Right lobe of liver (tissue), 6 donors: ENCODE measurements at regions not wholly inside any gene's neighbourhood (a gene's known extent, or its start where the extent isn't known, plus 50 kb on each side); places are given as distances from the start of the nearest gene placed in this dataset.

ENCODE experiments used
- ATAC-seq, 4 donors: fragments of 200-7000 bp; cut with Tn5 transposase; one replicate each; pipeline ENCODE4 v1.9.1; 2020; ENCODE audit warnings: mild to moderate bottlenecking in 4 of 4, moderate library complexity in 4 of 4
- DNase-seq, 3 donors: peaks; one replicate each; pipeline ENCODE4 v3.0.0-alpha.2; 2020
- H3K27ac ChIP-seq, 3 donors: fragments of 200-600 bp; one replicate each; pipeline ENCODE4 v1.8.0; 2022
- H3K27me3 ChIP-seq, 2 donors: fragments of 200-600 bp; one replicate each; pipeline ENCODE4 v1.8.0; 2022
- H3K36me3 ChIP-seq, 4 donors: fragments of 200-600 bp; sonication (generic) in 1 of 4; one replicate each; pipeline versions ENCODE4 v1.5.1 to v1.8.0; 2017 to 2022; ENCODE audit warnings: control low read depth in 1 of 4
- H3K4me1 ChIP-seq, 4 donors: fragments of 200-600 bp; sonication (generic) in 1 of 4; one replicate each; pipeline versions ENCODE4 v1.5.1 to v1.8.0; 2017 to 2022; ENCODE audit warnings: control low read depth in 1 of 4
- H3K4me3 ChIP-seq, 3 donors: fragments of 200-600 bp; one replicate each; pipeline ENCODE4 v1.8.0; 2022
- H3K9me3 ChIP-seq, 4 donors: fragments of 200-600 bp; sonication (generic) in 1 of 4; one replicate each; pipeline versions ENCODE4 v1.5.1 to v1.8.0; 2017 to 2022; ENCODE audit warnings: control low read depth in 1 of 4
- CTCF ChIP-seq, 4 donors: fragments of 200-600 bp in 3 of 4; fragments of 450-650 bp in 1 of 4; IDR thresholded peaks; one replicate each; pipeline versions ENCODE4 v1.5.1 to v1.8.0; 2016 to 2022; ENCODE audit warnings: antibody characterized with exemption in 4 of 4, mild to moderate bottlenecking in 2 of 4
- POLR2A ChIP-seq: fragments of 450-650 bp; IDR thresholded peaks from one replicate; pipeline ENCODE4 v1.6.1; 2017; ENCODE audit warnings: antibody characterized with exemption, mild to moderate bottlenecking
- WGBS: methylation state at CpG from one replicate; pipeline ENCODE4 v1.1.6; 2018; ENCODE audit warnings: low coverage, low lambda C conversion rate; ENCODE audit not compliant: insufficient coverage; ENCODE audit errors: missing lambda C conversion rate; 5-methylcytosine and 5-hydroxymethylcytosine counted together
- intact Hi-C, 2 donors: fragments of 100-400 bp; cut with DNase I; formaldehyde crosslinking; loops; one replicate each; pipeline versions ENCODE4 v1.11.2 to v1.14.1; 2022
- donor health status: DM: no; HTN: yes; CAD: no.
- donor health status: DM: no; HTN: no; CAD: no.
- donor health status: DM: no; HTN: no; CAD: no.
- donor health status: DM: no; HTN: yes; CAD: no.
- donor health status: DM: no; HTN: yes; CAD: no.

GRCh38 chr10:31157123-31158010 is 125.7 kb upstream of the ZNF438 start:
- Histone ChIP-seq H3K36me3 (no peaks in the 10 kb centered on the region), H3K27ac (no peak overlapping the region), H3K4me3 (no peak overlapping the region), H3K4me1 (no peaks in the 10 kb centered on the region), H3K9me3 (no peaks in the 10 kb centered on the region), H3K27me3 (no peaks in the 10 kb centered on the region)
- intact Hi-C loops: no loop called here
- ATAC-seq (no peak), DNase-seq (no peak)
- TF ChIP-seq POLR2A (no peak), CTCF (IDR thresholded peaks at IDR 0.05) (no peak)
- 45% methylated on average over 9 of the region's 19 CpGs for WGBS

GRCh38 chr10:31158011-31158658 is 126.5 kb upstream of the ZNF438 start:
- TF ChIP-seq CTCF (IDR thresholded peaks at IDR 0.05) (no peak), POLR2A (no peak)
- H3K4me3 ChIP-seq: no peak overlapping the region
- no peaks in the 10 kb centered on the region for H3K27me3 ChIP-seq
- H3K27ac ChIP-seq: no peak overlapping the region
- H3K9me3 ChIP-seq: no peaks in the 10 kb centered on the region
- no peaks in the 10 kb centered on the region for H3K36me3 ChIP-seq
- no peak for DNase-seq
- intact Hi-C loops: no loop called here
- H3K4me1 ChIP-seq: no peaks in the 10 kb centered on the region
- ATAC-seq: no peak
- WGBS: 60% methylated on average over 9 of the region's 9 CpGs

- no peaks in the 10 kb centered on the region for H3K36me3 ChIP-seq
- WGBS: 74% methylated on average over 3 of the region's 3 CpGs
- DNase-seq (no peak), ATAC-seq (no peak)
- H3K27ac ChIP-seq: no peak overlapping the region
- no peaks in the 10 kb centered on the region for H3K27me3 ChIP-seq
- H3K9me3 ChIP-seq: no peaks in the 10 kb centered on the region
- H3K4me1 ChIP-seq: no peaks in the 10 kb centered on the region
- intact Hi-C loops: no loop called here
- TF ChIP-seq CTCF (IDR thresholded peaks at IDR 0.05): no peak
- no peak for TF ChIP-seq POLR2A
- no peak overlapping the region for H3K4me3 ChIP-seq
Observed at GRCh38 chr10:31166606-31167005, 134.9 kb upstream of the ZNF438 start.

GRCh38 chr10:31170636-31171035 is 139.0 kb upstream of the ZNF438 start:
- 58% methylated on average over 2 of the region's 4 CpGs for WGBS
- no peaks in the 10 kb centered on the region for H3K4me1 ChIP-seq
- no peak for ATAC-seq
- H3K27ac ChIP-seq: no peak overlapping the region
- DNase-seq: no peak
- no peak overlapping the region for H3K4me3 ChIP-seq
- TF ChIP-seq CTCF (IDR thresholded peaks at IDR 0.05) (no peak), POLR2A (no peak)
- no peaks in the 10 kb centered on the region for H3K36me3 ChIP-seq
- H3K9me3 ChIP-seq: no peaks in the 10 kb centered on the region
- no peaks in the 10 kb centered on the region for H3K27me3 ChIP-seq
- intact Hi-C loops: no loop called here
